ENCODE measurements at regions not wholly inside any gene's neighbourhood (a gene's known extent, or its start where the extent isn't known, plus 50 kb on each side); places are given as distances from the start of the nearest gene placed in this dataset.

- DNase-seq = no peak
These were observed 1050.4 kb downstream of the MAT2B start for GRCh38 chr5:164555809-164556208.

GRCh38 chr5:164560216-164560615 lies 1054.8 kb downstream of the MAT2B start:
- DNase-seq = no peak

GRCh38 chr5:164561933-164562872 lies 1056.8 kb downstream of the MAT2B start:
- no peak for DNase-seq

- DNase-seq = no peak
These were observed 1058.0 kb downstream of the MAT2B start for GRCh38 chr5:164563370-164563769.

- DNase-seq = no peak
These were observed 1068.0 kb downstream of the MAT2B start for GRCh38 chr5:164573397-164573796.

- no peak for DNase-seq
These were observed 1071.8 kb downstream of the MAT2B start for GRCh38 chr5:164577201-164577600.

- DNase-seq = no peak
These were observed 1072.3 kb downstream of the MAT2B start for GRCh38 chr5:164577742-164578141.

- DNase-seq = no peak
These were observed 1073.0 kb downstream of the MAT2B start for GRCh38 chr5:164578401-164578800.

GRCh38 chr5:164578911-164579310 lies 1073.5 kb downstream of the MAT2B start:
- DNase-seq = no peak

- DNase-seq = no peak
These were observed 1074.7 kb downstream of the MAT2B start for GRCh38 chr5:164580155-164580554.

- DNase-seq = no peak
These were observed 1076.5 kb downstream of the MAT2B start for GRCh38 chr5:164581889-164582288.

- DNase-seq = no peak
These were observed 1088.6 kb downstream of the MAT2B start for GRCh38 chr5:164593982-164594381.

GRCh38 chr5:164597293-164597900 lies 1092.0 kb downstream of the MAT2B start:
- DNase-seq = no peak

GRCh38 chr5:164600274-164600673 lies 1094.9 kb downstream of the MAT2B start:
- DNase-seq = no peak

GRCh38 chr5:164600929-164601535 lies 1095.6 kb downstream of the MAT2B start:
- no peak for DNase-seq

GRCh38 chr5:164608507-164608906 lies 1103.1 kb downstream of the MAT2B start:
- DNase-seq = no peak

- DNase-seq = no peak
These were observed 1105.0 kb downstream of the MAT2B start for GRCh38 chr5:164610374-164610773.

- no peak for DNase-seq
These were observed 1109.3 kb downstream of the MAT2B start for GRCh38 chr5:164614707-164615106.

- DNase-seq = no peak
These were observed 1111.9 kb downstream of the MAT2B start for GRCh38 chr5:164617290-164617689.

- DNase-seq = no peak
These were observed 1121.6 kb downstream of the MAT2B start for GRCh38 chr5:164627021-164627420.

- DNase-seq = no peak
These were observed 1131.0 kb downstream of the MAT2B start for GRCh38 chr5:164636456-164636855.

- no peak for DNase-seq
These were observed 1132.6 kb downstream of the MAT2B start for GRCh38 chr5:164637931-164638521.

- no peak for DNase-seq
These were observed 1143.8 kb downstream of the MAT2B start for GRCh38 chr5:164649266-164649665.

All from NCI-H2029 treated with DMSO at 0.1 percent for 48 hours (cell line).